GM12878 (cell line): ENCODE measurements at regions not wholly inside any gene's neighbourhood (a gene's known extent, or its start where the extent isn't known, plus 50 kb on each side); places are given as distances from the start of the nearest gene placed in this dataset.

Source experiments
- ATAC-seq: fragments of 200-7000 bp; cut with Tn5 transposase; 3 replicates; pipeline ENCODE4 v1.9.1; 2020; ENCODE audit warnings: mild to moderate bottlenecking, moderate library complexity
- BruUV-seq: library from RNA; stranded (reverse); fragments of 400-500 nt; replicated peaks from 2 replicates; lab custom pipeline; 2021; lab: Mats Ljungman, UMichigan
- CTCF ChIA-PET: fragments of 300-600 bp; sonication (Branson Sonifier 250); formaldehyde crosslinking; extraction: SDS; loops from one replicate; lab custom pipeline; 2021; ENCODE audit warnings: inconsistent platforms; lab: Yijun Ruan, JAX
- POLR2A ChIA-PET: fragments of 350-600 bp; formaldehyde crosslinking; extraction: SDS; loops from one replicate; lab custom pipeline; 2021; ENCODE audit warnings: inconsistent platforms; lab: Charles Lee
- RAD21 ChIA-PET: fragments of 300-600 bp; sonication (Branson Sonifier 250); formaldehyde crosslinking; loops from one replicate; lab custom pipeline; 2023; ENCODE audit warnings: antibody characterized with exemption; ENCODE audit not compliant: unreplicated experiment; lab: Charles Lee
- SMC1A ChIA-PET: fragments of 300-600 bp; sonication (Branson Sonifier 250); formaldehyde crosslinking; loops from one replicate; lab custom pipeline; 2023; ENCODE audit not compliant: unreplicated experiment, uncharacterized antibody; lab: Charles Lee
- DNase-seq: peaks from one replicate; pipeline ENCODE4 v3.0.0-alpha.2; 2011; ENCODE audit warnings: low read depth, low spot score
- FAIRE-seq: peaks from 3 replicates; lab custom pipeline; 2011; peaks lifted over from hg19 to GRCh38; lab: Jason Lieb, UNC
- H2AFZ ChIP-seq: 2 replicates; pipeline ENCODE4 v1.6.0; 2011; ENCODE audit warnings: low read depth, low read length, control low read depth; ENCODE audit not compliant: control insufficient read depth
- H3K27ac ChIP-seq: 2 replicates; pipeline ENCODE4 v1.5.1; 2011; ENCODE audit warnings: control low read depth; ENCODE audit not compliant: control insufficient read depth, insufficient read depth
- H3K27me3 ChIP-seq, 2 experiments: replicated peaks in 1 of 2; 2 replicates each; pipeline versions ENCODE4 v1.6.0 to v1.6.1; 2011; ENCODE audit warnings: low read length in 1 of 2; ENCODE audit not compliant: control insufficient read depth in 2 of 2, insufficient read depth in 2 of 2
- H3K36me3 ChIP-seq, 2 experiments: 2 replicates each; pipeline ENCODE4 v1.5.1; 2011; ENCODE audit warnings: low read length in 1 of 2; ENCODE audit not compliant: control insufficient read depth in 2 of 2, insufficient read depth in 2 of 2
- H3K4me1 ChIP-seq: 2 replicates; pipeline ENCODE4 v1.6.1; 2011; ENCODE audit warnings: mild to moderate bottlenecking, low read length, moderate library complexity, mixed read lengths; ENCODE audit not compliant: control insufficient read depth, insufficient read depth
- H3K4me2 ChIP-seq: 2 replicates; pipeline ENCODE4 v1.6.0; 2011; ENCODE audit warnings: control low read depth; ENCODE audit not compliant: control insufficient read depth, insufficient read depth
- H3K4me3 ChIP-seq: fragments of 200-600 bp; sonication (generic); 2 replicates; pipeline ENCODE4 v1.5.1; 2016
- H3K79me2 ChIP-seq: 2 replicates; pipeline ENCODE4 v1.6.0; 2011; ENCODE audit warnings: low read length; ENCODE audit not compliant: control insufficient read depth, insufficient read depth
- H3K9ac ChIP-seq: 2 replicates; pipeline ENCODE4 v1.8.0; 2011; ENCODE audit warnings: low read length, control low read depth, mixed read lengths; ENCODE audit not compliant: control insufficient read depth, insufficient read depth
- H3K9me3 ChIP-seq: replicated peaks from 3 replicates; pipeline ENCODE4 v1.5.1; 2011; ENCODE audit warnings: mild to moderate bottlenecking, low read length; ENCODE audit not compliant: control insufficient read depth, insufficient read depth
- H4K20me1 ChIP-seq: 2 replicates; pipeline ENCODE4 v1.6.0; 2011; ENCODE audit not compliant: control insufficient read depth, insufficient read depth
- CHD1 ChIP-seq: IDR thresholded peaks from 2 replicates; pipeline ENCODE4 v1.6.1; 2012; ENCODE audit warnings: low read depth, low read length, improper control_type of control experiment
- CHD2 ChIP-seq: IDR thresholded peaks from 2 replicates; pipeline ENCODE4 v1.6.1; 2011; ENCODE audit warnings: low read depth, low read length, improper control_type of control experiment, borderline replicate concordance
- EGR1 ChIP-seq, 2 experiments: IDR thresholded peaks; 1 replicate in 1 of 2; 2 replicates in 1 of 2; pipeline ENCODE4 v1.6.1; 2011 to 2012; ENCODE audit warnings: low read depth in 2 of 2, low read length in 2 of 2, borderline replicate concordance in 1 of 2, mild to moderate bottlenecking in 1 of 2, moderate library complexity in 1 of 2
- IKZF2 ChIP-seq, 2 experiments: fragments of 450-650 bp; IDR thresholded peaks; 2 replicates each; pipeline ENCODE4 v1.6.1; 2017; ENCODE audit warnings: mild to moderate bottlenecking in 2 of 2, moderate library complexity in 2 of 2
- IRF4 ChIP-seq: IDR thresholded peaks from 2 replicates; pipeline ENCODE4 v1.6.1; 2011; ENCODE audit warnings: low read depth, low read length
- NFYA ChIP-seq: IDR thresholded peaks from 2 replicates; pipeline ENCODE4 v1.6.1; 2011; ENCODE audit warnings: low read depth, mild to moderate bottlenecking, low read length, improper control_type of control experiment, borderline replicate concordance
- RAD21 ChIP-seq: IDR thresholded peaks from 2 replicates; pipeline ENCODE4 v1.6.1; 2011; ENCODE audit warnings: mild to moderate bottlenecking, low read depth, low read length, moderate library complexity; ENCODE audit not compliant: insufficient read depth
- SMC3 ChIP-seq: IDR thresholded peaks from 2 replicates; pipeline ENCODE4 v1.6.1; 2011; ENCODE audit warnings: low read length, improper control_type of control experiment, borderline replicate concordance
- TAF1 ChIP-seq: IDR thresholded peaks from 2 replicates; pipeline ENCODE4 v1.6.1; 2011; ENCODE audit warnings: mild to moderate bottlenecking, low read depth, low read length, borderline replicate concordance
- ZSCAN29 ChIP-seq: fragments of 450-650 bp; IDR thresholded peaks from 2 replicates; pipeline ENCODE4 v1.6.1; 2017; ENCODE audit warnings: mild to moderate bottlenecking, moderate library complexity
- WGBS: methylation state at CpG from one replicate; pipeline ENCODE4 v1.1.6; 2016; ENCODE audit warnings: low lambda C conversion rate; ENCODE audit not compliant: insufficient replicate concordance, insufficient coverage; ENCODE audit errors: missing lambda C conversion rate; 5-methylcytosine and 5-hydroxymethylcytosine counted together
- in situ Hi-C: fragments of 300-500 bp; cut with MboI; formaldehyde crosslinking; loops from 9 replicates; pipeline ENCODE4 v1.14.3; 2018; ENCODE audit warnings: mixed read lengths
- intact Hi-C: fragments of 100-400 bp; cut with micrococcal nuclease; formaldehyde crosslinking; loops from one replicate; pipeline ENCODE4 v1.14.2; 2022; ENCODE audit not compliant: unreplicated experiment
- TF ChIP-seq, protein P1 (sequence below): fragments of 450-650 bp; conservative IDR thresholded peaks from 2 replicates; pipeline ENCODE4 v1.6.1; 2017; ENCODE audit warnings: mild to moderate bottlenecking, moderate library complexity
- TF ChIP-seq, protein P2 (sequence below): IDR thresholded peaks from 2 replicates; pipeline ENCODE4 v1.6.1; 2011; ENCODE audit warnings: low read depth, low read length, improper control_type of control experiment, borderline replicate concordance
- TF ChIP-seq, protein P3 (sequence below): fragments of 450-650 bp; IDR thresholded peaks from 2 replicates; pipeline ENCODE4 v1.6.1; 2014; ENCODE audit warnings: mild to moderate bottlenecking

DNA sequence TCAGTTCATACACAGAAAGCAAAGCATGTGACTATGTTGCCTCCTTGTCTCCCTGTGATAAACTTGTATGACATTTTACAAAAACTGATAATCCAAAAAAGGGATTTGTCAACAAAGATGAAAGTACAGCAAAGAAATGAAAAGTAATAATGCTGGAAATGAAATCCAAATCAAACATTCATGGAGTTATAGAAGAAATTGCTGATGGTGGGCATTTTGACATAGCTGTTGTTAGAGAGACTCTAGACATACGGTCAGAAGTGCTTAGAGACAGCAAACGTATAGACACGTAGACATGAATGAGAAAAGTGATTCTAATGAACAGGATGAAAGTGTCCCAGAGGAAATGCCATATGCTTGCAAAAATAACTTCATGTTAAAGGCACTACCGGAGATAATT, 186.9 kb upstream of the RGMB start:
- ChIA-PET SMC1A (no interaction called here), CTCF (interaction anchor here (1.0 kb wide), 1 partner anchor 9 kb away, joined by 3 read pairs; no protein-coding TSS in a partner anchor), POLR2A (no interaction called here), RAD21 (no interaction called here)
- DNase-seq (no peak), FAIRE-seq (no peak), ATAC-seq (no peak)
- no peak overlapping the region for H3K4me3 ChIP-seq
- no peak overlapping the region for H2AFZ ChIP-seq
- H3K9ac ChIP-seq = no peak overlapping the region
- in situ Hi-C loops = no loop called here
- 41% methylated on average over 4 of the region's 4 CpGs for whole genome bisulfite sequencing
- H3K9me3 ChIP-seq = no peaks in the 10 kb centered on the region
- no TSS peak for BruUV-seq
- intact Hi-C loops = no loop called here
- H3K79me2 ChIP-seq = no peaks in the 10 kb centered on the region
- no peaks in the 10 kb centered on the region for H3K4me1 ChIP-seq
- no peaks in the 10 kb centered on the region for H4K20me1 ChIP-seq
- H3K27ac ChIP-seq = no peak overlapping the region
- TF ChIP-seq TAF1 = no peak
- TF ChIP-seq, protein P1, sequence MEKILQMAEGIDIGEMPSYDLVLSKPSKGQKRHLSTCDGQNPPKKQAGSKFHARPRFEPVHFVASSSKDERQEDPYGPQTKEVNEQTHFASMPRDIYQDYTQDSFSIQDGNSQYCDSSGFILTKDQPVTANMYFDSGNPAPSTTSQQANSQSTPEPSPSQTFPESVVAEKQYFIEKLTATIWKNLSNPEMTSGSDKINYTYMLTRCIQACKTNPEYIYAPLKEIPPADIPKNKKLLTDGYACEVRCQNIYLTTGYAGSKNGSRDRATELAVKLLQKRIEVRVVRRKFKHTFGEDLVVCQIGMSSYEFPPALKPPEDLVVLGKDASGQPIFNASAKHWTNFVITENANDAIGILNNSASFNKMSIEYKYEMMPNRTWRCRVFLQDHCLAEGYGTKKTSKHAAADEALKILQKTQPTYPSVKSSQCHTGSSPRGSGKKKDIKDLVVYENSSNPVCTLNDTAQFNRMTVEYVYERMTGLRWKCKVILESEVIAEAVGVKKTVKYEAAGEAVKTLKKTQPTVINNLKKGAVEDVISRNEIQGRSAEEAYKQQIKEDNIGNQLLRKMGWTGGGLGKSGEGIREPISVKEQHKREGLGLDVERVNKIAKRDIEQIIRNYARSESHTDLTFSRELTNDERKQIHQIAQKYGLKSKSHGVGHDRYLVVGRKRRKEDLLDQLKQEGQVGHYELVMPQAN = no peak
- TF ChIP-seq, protein P2, sequence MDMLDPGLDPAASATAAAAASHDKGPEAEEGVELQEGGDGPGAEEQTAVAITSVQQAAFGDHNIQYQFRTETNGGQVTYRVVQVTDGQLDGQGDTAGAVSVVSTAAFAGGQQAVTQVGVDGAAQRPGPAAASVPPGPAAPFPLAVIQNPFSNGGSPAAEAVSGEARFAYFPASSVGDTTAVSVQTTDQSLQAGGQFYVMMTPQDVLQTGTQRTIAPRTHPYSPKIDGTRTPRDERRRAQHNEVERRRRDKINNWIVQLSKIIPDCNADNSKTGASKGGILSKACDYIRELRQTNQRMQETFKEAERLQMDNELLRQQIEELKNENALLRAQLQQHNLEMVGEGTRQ = no peak
- TF ChIP-seq EGR1 (IDR thresholded peaks at IDR 0.05; ENCODE audit: borderline replicate concordance in 1 of 2, low read depth in 2 of 2, low read length in 2 of 2) = no peak
- TF ChIP-seq CHD1 = no peak
- TF ChIP-seq NFYA = no peak
- TF ChIP-seq SMC3 = no peak
- no peak for TF ChIP-seq IKZF2 (IDR thresholded peaks at IDR 0.05)
- TF ChIP-seq RAD21 = no peak
- TF ChIP-seq CHD2 = no peak
- no peak for TF ChIP-seq IRF4
- TF ChIP-seq, protein P3, sequence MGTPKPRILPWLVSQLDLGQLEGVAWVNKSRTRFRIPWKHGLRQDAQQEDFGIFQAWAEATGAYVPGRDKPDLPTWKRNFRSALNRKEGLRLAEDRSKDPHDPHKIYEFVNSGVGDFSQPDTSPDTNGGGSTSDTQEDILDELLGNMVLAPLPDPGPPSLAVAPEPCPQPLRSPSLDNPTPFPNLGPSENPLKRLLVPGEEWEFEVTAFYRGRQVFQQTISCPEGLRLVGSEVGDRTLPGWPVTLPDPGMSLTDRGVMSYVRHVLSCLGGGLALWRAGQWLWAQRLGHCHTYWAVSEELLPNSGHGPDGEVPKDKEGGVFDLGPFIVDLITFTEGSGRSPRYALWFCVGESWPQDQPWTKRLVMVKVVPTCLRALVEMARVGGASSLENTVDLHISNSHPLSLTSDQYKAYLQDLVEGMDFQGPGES = no peak
- no peak for TF ChIP-seq ZSCAN29
- no peak overlapping the region for H3K4me2 ChIP-seq
- no peaks in the 10 kb centered on the region for H3K36me3 ChIP-seq
- no peaks in the 10 kb centered on the region for H3K27me3 ChIP-seq
